Activated CD4-positive, alpha-beta T cell treated with anti-CD3 and anti-CD28 coated beads, Interleukin-2, amount 50 U/mL, for 16 hours (primary cell): ENCODE measurements at regions not wholly inside any gene's neighbourhood (a gene's known extent, or its start where the extent isn't known, plus 50 kb on each side); places are given as distances from the start of the nearest gene placed in this dataset.
"Not testable (repeated sequence)": the region's sequence is repeated elsewhere in the genome, so short reads cannot be mapped to it uniquely, and the experiment has no call there.

Source experiments
- DNase-seq: peaks from one replicate; pipeline ENCODE4 v3.0.0-alpha.2; 2020

GRCh38 chr4:102397056-102397455 is 51.8 kb upstream of the SLC39A8 start:
- not testable (repeated sequence) for DNase-seq

GRCh38 chr4:102399021-102399420 is 53.7 kb upstream of the SLC39A8 start:
- DNase-seq = no peak

GRCh38 chr4:102400898-102401297 is 55.6 kb upstream of the SLC39A8 start:
- no peak for DNase-seq

- DNase-seq = no peak
Observed at GRCh38 chr4:102402223-102402622, 56.9 kb upstream of the SLC39A8 start.

GRCh38 chr4:102403116-102403515 is 57.8 kb upstream of the SLC39A8 start:
- no peak for DNase-seq

GRCh38 chr4:102404431-102404969 is 59.2 kb upstream of the SLC39A8 start:
- DNase-seq = no peak

- DNase-seq = no peak
Observed at GRCh38 chr4:102405821-102406401, 60.6 kb upstream of the SLC39A8 start.

- DNase-seq = not testable (repeated sequence)
Observed at GRCh38 chr4:102410884-102411283, 65.6 kb upstream of the SLC39A8 start.

- no peak for DNase-seq
Observed at GRCh38 chr4:102411408-102411807, 66.1 kb upstream of the SLC39A8 start.

GRCh38 chr4:102416765-102417164 is 71.5 kb upstream of the SLC39A8 start:
- DNase-seq = no peak

GRCh38 chr4:102420563-102421398 is 75.5 kb upstream of the SLC39A8 start:
- DNase-seq = no peak

GRCh38 chr4:102422843-102423242 is 77.6 kb upstream of the SLC39A8 start:
- DNase-seq = no peak

GRCh38 chr4:102423375-102423774 is 77.8 kb upstream of the NFKB1 start:
- DNase-seq = no peak

GRCh38 chr4:102427371-102427998 is 73.7 kb upstream of the NFKB1 start:
- no peak for DNase-seq

GRCh38 chr4:102428122-102428521 is 73.0 kb upstream of the NFKB1 start:
- no peak for DNase-seq

- DNase-seq = no peak
Observed at GRCh38 chr4:102429553-102429952, 71.6 kb upstream of the NFKB1 start.

GRCh38 chr4:102430461-102430910 is 70.7 kb upstream of the NFKB1 start:
- DNase-seq = no peak

- no peak for DNase-seq
Observed at GRCh38 chr4:102431608-102431961, 69.6 kb upstream of the NFKB1 start.

- no peak for DNase-seq
Observed at GRCh38 chr4:102437111-102437510, 64.0 kb upstream of the NFKB1 start.

GRCh38 chr4:102438396-102439235 is 62.5 kb upstream of the NFKB1 start:
- no peak for DNase-seq

GRCh38 chr4:102439236-102439614 is 61.9 kb upstream of the NFKB1 start:
- no peak for DNase-seq

GRCh38 chr4:102439812-102440211 is 61.3 kb upstream of the NFKB1 start:
- no peak for DNase-seq

GRCh38 chr4:102440498-102440897 is 60.7 kb upstream of the NFKB1 start:
- no peak for DNase-seq
